ENCODE measurements at regions not wholly inside any gene's neighbourhood (a gene's known extent, or its start where the extent isn't known, plus 50 kb on each side); places are given as distances from the start of the nearest gene placed in this dataset.

GRCh38 chr3:106006571-106006970, 137.8 kb upstream of the CBLB start:
- DNase-seq (ENCODE audit: low read depth, low spot score) = no peak
- in situ Hi-C loops (cut with HindIII; ENCODE audit: low pct_unique_long_range_greater_than_20kb, low sequenced_read_pairs) = no loop called here

- in situ Hi-C loops (cut with HindIII; ENCODE audit: low pct_unique_long_range_greater_than_20kb, low sequenced_read_pairs) = no loop called here
- no peak for DNase-seq (ENCODE audit: low read depth, low spot score)
These were observed 138.7 kb upstream of the CBLB start for GRCh38 chr3:106007512-106007911.

GRCh38 chr3:106008766-106009165, 140.0 kb upstream of the CBLB start:
- no peak for DNase-seq (ENCODE audit: low read depth, low spot score)
- in situ Hi-C loops (cut with HindIII; ENCODE audit: low pct_unique_long_range_greater_than_20kb, low sequenced_read_pairs) = no loop called here

- DNase-seq (ENCODE audit: low read depth, low spot score) = no peak
- in situ Hi-C loops (cut with HindIII; ENCODE audit: low pct_unique_long_range_greater_than_20kb, low sequenced_read_pairs) = no loop called here
These were observed 142.0 kb upstream of the CBLB start for GRCh38 chr3:106010829-106011228.

GRCh38 chr3:106013971-106014370, 145.2 kb upstream of the CBLB start:
- peak; percentile 33 for DNase-seq (ENCODE audit: low read depth, low spot score)
- in situ Hi-C loops (cut with HindIII; ENCODE audit: low pct_unique_long_range_greater_than_20kb, low sequenced_read_pairs) = no loop called here

GRCh38 chr3:106014518-106014917, 145.7 kb upstream of the CBLB start:
- in situ Hi-C loops (cut with HindIII; ENCODE audit: low pct_unique_long_range_greater_than_20kb, low sequenced_read_pairs) = no loop called here
- DNase-seq (ENCODE audit: low read depth, low spot score) = no peak

GRCh38 chr3:106014971-106015370, 146.2 kb upstream of the CBLB start:
- in situ Hi-C loops (cut with HindIII; ENCODE audit: low pct_unique_long_range_greater_than_20kb, low sequenced_read_pairs) = no loop called here
- no peak for DNase-seq (ENCODE audit: low read depth, low spot score)

- in situ Hi-C loops (cut with HindIII; ENCODE audit: low pct_unique_long_range_greater_than_20kb, low sequenced_read_pairs) = no loop called here
- no peak for DNase-seq (ENCODE audit: low read depth, low spot score)
These were observed 149.3 kb upstream of the CBLB start for GRCh38 chr3:106018102-106018501.

- in situ Hi-C loops (cut with HindIII; ENCODE audit: low pct_unique_long_range_greater_than_20kb, low sequenced_read_pairs) = no loop called here
- DNase-seq (ENCODE audit: low read depth, low spot score) = no peak
These were observed 150.2 kb upstream of the CBLB start for GRCh38 chr3:106018929-106019550.

GRCh38 chr3:106022913-106023312, 154.1 kb upstream of the CBLB start:
- in situ Hi-C loops (cut with HindIII; ENCODE audit: low pct_unique_long_range_greater_than_20kb, low sequenced_read_pairs) = no loop called here
- DNase-seq (ENCODE audit: low read depth, low spot score) = no peak

GRCh38 chr3:106025151-106025722, 156.4 kb upstream of the CBLB start:
- in situ Hi-C loops (cut with HindIII; ENCODE audit: low pct_unique_long_range_greater_than_20kb, low sequenced_read_pairs) = no loop called here
- no peak for DNase-seq (ENCODE audit: low read depth, low spot score)

- in situ Hi-C loops (cut with HindIII; ENCODE audit: low pct_unique_long_range_greater_than_20kb, low sequenced_read_pairs) = no loop called here
- DNase-seq (ENCODE audit: low read depth, low spot score) = no peak
These were observed 161.3 kb upstream of the CBLB start for GRCh38 chr3:106029954-106030626.

- DNase-seq (ENCODE audit: low read depth, low spot score) = no peak
- in situ Hi-C loops (cut with HindIII; ENCODE audit: low pct_unique_long_range_greater_than_20kb, low sequenced_read_pairs) = no loop called here
These were observed 161.8 kb upstream of the CBLB start for GRCh38 chr3:106030627-106030963.

- in situ Hi-C loops (cut with HindIII; ENCODE audit: low pct_unique_long_range_greater_than_20kb, low sequenced_read_pairs) = no loop called here
- DNase-seq (ENCODE audit: low read depth, low spot score) = no peak
These were observed 163.7 kb upstream of the CBLB start for GRCh38 chr3:106032479-106032878.

GRCh38 chr3:106033654-106034053, 164.8 kb upstream of the CBLB start:
- DNase-seq (ENCODE audit: low read depth, low spot score) = no peak
- in situ Hi-C loops (cut with HindIII; ENCODE audit: low pct_unique_long_range_greater_than_20kb, low sequenced_read_pairs) = no loop called here

GRCh38 chr3:106034313-106034712, 165.5 kb upstream of the CBLB start:
- in situ Hi-C loops (cut with HindIII; ENCODE audit: low pct_unique_long_range_greater_than_20kb, low sequenced_read_pairs) = no loop called here
- DNase-seq (ENCODE audit: low read depth, low spot score) = no peak

- DNase-seq (ENCODE audit: low read depth, low spot score) = no peak
- in situ Hi-C loops (cut with HindIII; ENCODE audit: low pct_unique_long_range_greater_than_20kb, low sequenced_read_pairs) = no loop called here
These were observed 166.8 kb upstream of the CBLB start for GRCh38 chr3:106035619-106036018.

GRCh38 chr3:106036696-106037095, 167.9 kb upstream of the CBLB start:
- in situ Hi-C loops (cut with HindIII; ENCODE audit: low pct_unique_long_range_greater_than_20kb, low sequenced_read_pairs) = no loop called here
- no peak for DNase-seq (ENCODE audit: low read depth, low spot score)

- in situ Hi-C loops (cut with HindIII; ENCODE audit: low pct_unique_long_range_greater_than_20kb, low sequenced_read_pairs) = no loop called here
- DNase-seq (ENCODE audit: low read depth, low spot score) = no peak
These were observed 178.4 kb upstream of the CBLB start for GRCh38 chr3:106047221-106047620.

Measured in SK-MEL-5 (cell line).